ENCODE measurements at regions not wholly inside any gene's neighbourhood (a gene's known extent, or its start where the extent isn't known, plus 50 kb on each side); places are given as distances from the start of the nearest gene placed in this dataset.

GRCh38 chr16:5577463-5577862 is 479.9 kb upstream of the EEF2KMT start:
- intact Hi-C loops (cut with DNase I) = no loop called here
- Histone ChIP-seq H3K9ac (ENCODE audit: low read length in 3 of 3) (no peak overlapping the region), H3K9me3 (ENCODE audit: control insufficient read depth in 2 of 3, insufficient read depth in 1 of 3, low read length in 3 of 3) (no peaks in the 10 kb centered on the region), H3K27me3 (ENCODE audit: control insufficient read depth, insufficient read depth, low read length) (no peaks in the 10 kb centered on the region), H3K4me1 (ENCODE audit: control insufficient read depth in 2 of 3, insufficient read depth in 2 of 3, low read depth in 1 of 3, low read length in 3 of 3) (no peaks in the 10 kb centered on the region), H3K4me3 (ENCODE audit: low read length in 3 of 3) (no peak overlapping the region), H3K36me3 (ENCODE audit: control insufficient read depth in 2 of 3, insufficient read depth in 3 of 3, low read length in 3 of 3) (no peaks in the 10 kb centered on the region), H3K27ac (ENCODE audit: low read depth in 2 of 2, low read length in 2 of 2) (no peak overlapping the region)
- FAIRE-seq (no peak), DNase-seq (no peak)
- no peak for TF ChIP-seq CTCF (IDR thresholded peaks at IDR 0.05; ENCODE audit: borderline replicate concordance, extremely low read depth, insufficient read depth)

GRCh38 chr16:5575646-5576245 is 478.2 kb upstream of the EEF2KMT start:
- intact Hi-C loops (cut with DNase I) = no loop called here
- no peak for DNase-seq

GRCh38 chr16:5575121-5575520 is 477.5 kb upstream of the EEF2KMT start:
- DNase-seq (no peak), FAIRE-seq (no peak)
- TF ChIP-seq CTCF (IDR thresholded peaks at IDR 0.05; ENCODE audit: borderline replicate concordance, extremely low read depth, insufficient read depth) = no peak
- H3K27ac ChIP-seq (ENCODE audit: low read depth in 2 of 2, low read length in 2 of 2) = no peak overlapping the region
- no peaks in the 10 kb centered on the region for H3K27me3 ChIP-seq (ENCODE audit: control insufficient read depth, insufficient read depth, low read length)
- H3K9ac ChIP-seq (ENCODE audit: low read length in 3 of 3) = no peak overlapping the region
- H3K9me3 ChIP-seq (ENCODE audit: control insufficient read depth in 2 of 3, insufficient read depth in 1 of 3, low read length in 3 of 3) = no peaks in the 10 kb centered on the region
- no peaks in the 10 kb centered on the region for H3K4me1 ChIP-seq (ENCODE audit: control insufficient read depth in 2 of 3, insufficient read depth in 2 of 3, low read depth in 1 of 3, low read length in 3 of 3)
- H3K36me3 ChIP-seq (ENCODE audit: control insufficient read depth in 2 of 3, insufficient read depth in 3 of 3, low read length in 3 of 3) = no peaks in the 10 kb centered on the region
- intact Hi-C loops (cut with DNase I) = no loop called here
- H3K4me3 ChIP-seq (ENCODE audit: low read length in 3 of 3) = no peak overlapping the region

More at GRCh38 chr16:5575646-5576245, 478.2 kb upstream of the EEF2KMT start:
- Histone ChIP-seq H3K4me3 (ENCODE audit: low read length in 3 of 3) (no peak overlapping the region), H3K9ac (ENCODE audit: low read length in 3 of 3) (no peak overlapping the region), H3K27me3 (ENCODE audit: control insufficient read depth, insufficient read depth, low read length) (no peaks in the 10 kb centered on the region), H3K4me1 (ENCODE audit: control insufficient read depth in 2 of 3, insufficient read depth in 2 of 3, low read depth in 1 of 3, low read length in 3 of 3) (no peaks in the 10 kb centered on the region), H3K27ac (ENCODE audit: low read depth in 2 of 2, low read length in 2 of 2) (no peak overlapping the region), H3K9me3 (ENCODE audit: control insufficient read depth in 2 of 3, insufficient read depth in 1 of 3, low read length in 3 of 3) (no peaks in the 10 kb centered on the region), H3K36me3 (ENCODE audit: control insufficient read depth in 2 of 3, insufficient read depth in 3 of 3, low read length in 3 of 3) (no peaks in the 10 kb centered on the region)
- no peak for TF ChIP-seq CTCF (IDR thresholded peaks at IDR 0.05; ENCODE audit: borderline replicate concordance, extremely low read depth, insufficient read depth)
- FAIRE-seq = no peak

GRCh38 chr16:5572056-5572455 is 474.5 kb upstream of the EEF2KMT start:
- Histone ChIP-seq H3K4me3 (ENCODE audit: low read length in 3 of 3) (no peak overlapping the region), H3K36me3 (ENCODE audit: control insufficient read depth in 2 of 3, insufficient read depth in 3 of 3, low read length in 3 of 3) (no peaks in the 10 kb centered on the region), H3K27me3 (ENCODE audit: control insufficient read depth, insufficient read depth, low read length) (no peaks in the 10 kb centered on the region), H3K9ac (ENCODE audit: low read length in 3 of 3) (no peak overlapping the region), H3K9me3 (ENCODE audit: control insufficient read depth in 2 of 3, insufficient read depth in 1 of 3, low read length in 3 of 3) (no peaks in the 10 kb centered on the region), H3K4me1 (ENCODE audit: control insufficient read depth in 2 of 3, insufficient read depth in 2 of 3, low read depth in 1 of 3, low read length in 3 of 3) (no peaks in the 10 kb centered on the region), H3K27ac (ENCODE audit: low read depth in 2 of 2, low read length in 2 of 2) (no peak overlapping the region)
- TF ChIP-seq CTCF (IDR thresholded peaks at IDR 0.05; ENCODE audit: borderline replicate concordance, extremely low read depth, insufficient read depth) = no peak
- no peak for FAIRE-seq
- intact Hi-C loops (cut with DNase I) = no loop called here
- no peak for DNase-seq
